Ovary (tissue), 7 donors: ENCODE measurements at regions not wholly inside any gene's neighbourhood (a gene's known extent, or its start where the extent isn't known, plus 50 kb on each side); places are given as distances from the start of the nearest gene placed in this dataset.

ENCODE experiments used
- DNase-seq, 5 donors: peaks; one replicate each; pipeline ENCODE4 v3.0.0-alpha.2; 2019 to 2020
- H3K27ac ChIP-seq, 2 donors: fragments of 200-600 bp; one replicate each; pipeline versions ENCODE4 v1.5.1 to v1.8.0; 2019 to 2022
- H3K27me3 ChIP-seq: fragments of 200-600 bp; one replicate; pipeline ENCODE4 v1.8.0; 2022
- H3K36me3 ChIP-seq: fragments of 200-600 bp; sonication (generic); one replicate; pipeline ENCODE4 v1.5.1; 2019
- H3K4me1 ChIP-seq: one replicate; pipeline ENCODE4 v1.8.1; 2013; ENCODE audit warnings: mild to moderate bottlenecking, moderate library complexity; ENCODE audit not compliant: insufficient read depth
- H3K4me3 ChIP-seq: fragments of 200-600 bp; sonication (generic); one replicate; pipeline ENCODE4 v1.5.1; 2017
- H3K9me3 ChIP-seq, 2 donors: fragments of 200-600 bp in 1 of 2; sonication (generic) in 1 of 2; one replicate each; pipeline versions ENCODE4 v1.5.1 to v1.8.1; 2013 to 2019; ENCODE audit warnings: mild to moderate bottlenecking in 1 of 2, moderate library complexity in 1 of 2
- EP300 ChIP-seq: sonication (generic); formaldehyde crosslinking; IDR thresholded peaks from one replicate; pipeline ENCODE4 v1.6.1; 2017; ENCODE audit warnings: antibody characterized with exemption
- POLR2A ChIP-seq: fragments of 450-650 bp; IDR thresholded peaks from one replicate; pipeline ENCODE4 v1.6.1; 2017; ENCODE audit warnings: antibody characterized with exemption, mild to moderate bottlenecking, moderate library complexity
- WGBS, 3 donors: extraction: QIAGEN DNeasy Blood & Tissue Kit in 1 of 3; methylation state at CpG; one replicate each; pipeline versions ENCODE4 v1.1.5 to v1.1.7; 2013 to 2017; 5-methylcytosine and 5-hydroxymethylcytosine counted together
- intact Hi-C, 4 donors: fragments of 100-400 bp; cut with DNase I; formaldehyde crosslinking; loops; one replicate each; pipeline versions ENCODE4 v1.11.0 to v1.15.1; 2022 to 2023
- TF ChIP-seq, protein P1 (sequence below), 3 donors: fragments of 450-650 bp in 2 of 3; fragments of 200-600 bp in 1 of 3; IDR thresholded peaks; one replicate each; pipeline versions ENCODE4 v1.5.1 to v1.8.0; 2016 to 2022; ENCODE audit warnings: antibody characterized with exemption in 3 of 3, mild to moderate bottlenecking in 1 of 3
- donor health status: DM: no; HTN: no; CAD: no; lungs with moderate emphysema.
- donor health status: DM: no; HTN: no; CAD: no.
- donor health status: Bipolar disorder and iron deficiency.
- donor health status: DM: no; HTN: no; CAD: no.
- donor health status: DM: yes; HTN: yes; CAD: no.

- WGBS, 3 donors, result 70 to 75% (median 71%) methylated on average over 2 of the region's 2 CpGs
- Histone ChIP-seq H3K4me1 (no peaks in the 10 kb centered on the region), H3K27ac (no peak overlapping the region), H3K9me3 (no peaks in the 10 kb centered on the region), H3K36me3 (no peaks in the 10 kb centered on the region), H3K4me3 (no peak overlapping the region), H3K27me3 (no peaks in the 10 kb centered on the region)
- TF ChIP-seq, protein P1, sequence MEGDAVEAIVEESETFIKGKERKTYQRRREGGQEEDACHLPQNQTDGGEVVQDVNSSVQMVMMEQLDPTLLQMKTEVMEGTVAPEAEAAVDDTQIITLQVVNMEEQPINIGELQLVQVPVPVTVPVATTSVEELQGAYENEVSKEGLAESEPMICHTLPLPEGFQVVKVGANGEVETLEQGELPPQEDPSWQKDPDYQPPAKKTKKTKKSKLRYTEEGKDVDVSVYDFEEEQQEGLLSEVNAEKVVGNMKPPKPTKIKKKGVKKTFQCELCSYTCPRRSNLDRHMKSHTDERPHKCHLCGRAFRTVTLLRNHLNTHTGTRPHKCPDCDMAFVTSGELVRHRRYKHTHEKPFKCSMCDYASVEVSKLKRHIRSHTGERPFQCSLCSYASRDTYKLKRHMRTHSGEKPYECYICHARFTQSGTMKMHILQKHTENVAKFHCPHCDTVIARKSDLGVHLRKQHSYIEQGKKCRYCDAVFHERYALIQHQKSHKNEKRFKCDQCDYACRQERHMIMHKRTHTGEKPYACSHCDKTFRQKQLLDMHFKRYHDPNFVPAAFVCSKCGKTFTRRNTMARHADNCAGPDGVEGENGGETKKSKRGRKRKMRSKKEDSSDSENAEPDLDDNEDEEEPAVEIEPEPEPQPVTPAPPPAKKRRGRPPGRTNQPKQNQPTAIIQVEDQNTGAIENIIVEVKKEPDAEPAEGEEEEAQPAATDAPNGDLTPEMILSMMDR (IDR thresholded peaks at IDR 0.05), result no peak
- TF ChIP-seq POLR2A (no peak), EP300 (no peak)
- intact Hi-C loops, result no loop called here
- no peak for DNase-seq
Observed at GRCh38 chr4:81966676-81967075, 407.1 kb downstream of the HNRNPD start.

DNA sequence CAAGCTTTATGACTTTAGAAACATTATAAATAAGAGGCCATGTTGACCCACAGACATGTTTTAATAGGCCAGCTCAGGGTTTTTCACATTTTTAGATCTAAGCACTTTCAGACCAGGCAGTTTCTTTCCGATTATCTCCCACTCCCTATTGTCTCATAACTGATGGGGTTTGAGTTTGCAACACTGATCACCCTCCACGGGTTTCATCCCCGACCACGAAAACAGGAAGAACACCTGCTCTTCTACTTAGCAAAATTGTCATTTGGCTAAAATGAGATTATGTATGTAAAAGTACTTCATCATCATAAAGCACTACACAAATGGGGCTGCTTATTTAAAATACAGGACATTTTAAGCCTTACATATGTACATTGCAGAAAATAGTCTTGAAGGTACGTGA, 407.9 kb downstream of the HNRNPD start:
- WGBS, 3 donors, result 75 to 81% (median 79%) methylated on average over 5 of the region's 5 CpGs
- intact Hi-C loops, result no loop called here
- H3K36me3 ChIP-seq, result no peaks in the 10 kb centered on the region
- no peak for DNase-seq
- no peaks in the 10 kb centered on the region for H3K27me3 ChIP-seq
- TF ChIP-seq, protein P1 (IDR thresholded peaks at IDR 0.05), result no peak
- TF ChIP-seq POLR2A (no peak), EP300 (no peak)
- no peak overlapping the region for H3K4me3 ChIP-seq
- H3K4me1 ChIP-seq, result no peaks in the 10 kb centered on the region
- no peaks in the 10 kb centered on the region for H3K9me3 ChIP-seq
- H3K27ac ChIP-seq, result no peak overlapping the region

- H3K36me3 ChIP-seq, result no peaks in the 10 kb centered on the region
- H3K27me3 ChIP-seq, result no peaks in the 10 kb centered on the region
- H3K9me3 ChIP-seq, result no peaks in the 10 kb centered on the region
- H3K4me1 ChIP-seq, result no peaks in the 10 kb centered on the region
- intact Hi-C loops, result no loop called here
- H3K27ac ChIP-seq, result no peak overlapping the region
- no peak for DNase-seq
- H3K4me3 ChIP-seq, result no peak overlapping the region
- TF ChIP-seq EP300 (no peak), POLR2A (no peak)
- TF ChIP-seq, protein P1 (IDR thresholded peaks at IDR 0.05), result no peak
- 58 to 74% (median 62%) methylated on average over 1 of the region's 1 CpG for WGBS, 3 donors
Observed at GRCh38 chr4:81965454-81965853, 408.3 kb downstream of the HNRNPD start.

DNA sequence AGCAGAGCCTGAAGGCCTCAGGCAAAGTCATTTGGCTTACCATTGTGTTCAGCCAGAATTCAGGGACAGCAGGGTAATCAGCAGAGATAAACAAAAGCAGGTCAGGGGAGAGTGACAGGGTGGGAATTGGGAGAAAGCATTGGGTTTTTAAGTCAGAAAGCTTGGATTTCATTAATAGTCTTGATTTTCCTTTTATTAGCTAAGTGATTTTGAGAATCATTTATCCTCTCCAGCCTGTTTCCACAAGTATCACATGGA, 410.1 kb downstream of the HNRNPD start:
- H3K4me1 ChIP-seq, result no peaks in the 10 kb centered on the region
- H3K27me3 ChIP-seq, result no peaks in the 10 kb centered on the region
- no peak overlapping the region for H3K4me3 ChIP-seq
- H3K9me3 ChIP-seq, result no peaks in the 10 kb centered on the region
- intact Hi-C loops, result no loop called here
- TF ChIP-seq POLR2A, result no peak
- no peak for TF ChIP-seq EP300
- TF ChIP-seq, protein P1 (IDR thresholded peaks at IDR 0.05), result no peak
- no peak for DNase-seq
- H3K36me3 ChIP-seq, result no peaks in the 10 kb centered on the region
- no peak overlapping the region for H3K27ac ChIP-seq
